K562 (cell line): ENCODE measurements at regions not wholly inside any gene's neighbourhood (a gene's known extent, or its start where the extent isn't known, plus 50 kb on each side); places are given as distances from the start of the nearest gene placed in this dataset.

Experiments used
- ATAC-seq: fragments of 200-7000 bp; cut with Tn5 transposase; 3 replicates; pipeline ENCODE4 v1.9.1; 2020; ENCODE audit warnings: moderate library complexity
- BruUV-seq: library from RNA; stranded (reverse); fragments of 400-500 nt; replicated peaks from 2 replicates; lab custom pipeline; 2021; lab: Mats Ljungman, UMichigan
- CTCF ChIA-PET: fragments of 300-600 bp; formaldehyde crosslinking; extraction: SDS; loops from one replicate; lab custom pipeline; 2021; ENCODE audit warnings: low intra/inter-chr PET ratio; lab: Yijun Ruan, JAX
- POLR2A ChIA-PET: fragments of 300-600, 350-650 bp; sonication (Branson Sonifier 250); formaldehyde crosslinking; extraction: SDS; loops from one replicate; lab custom pipeline; 2021; ENCODE audit warnings: antibody characterized with exemption, inconsistent platforms; lab: Yijun Ruan, JAX
- DNase-seq, 4 experiments: peaks; one replicate each; pipeline versions ENCODE4 v3.0.0 to v3.0.0-alpha.2; 2011 to 2018; ENCODE audit warnings: low spot score in 3 of 4, mixed read lengths in 3 of 4; ENCODE audit errors: extremely low read depth in 1 of 4
- FAIRE-seq: peaks from 2 replicates; lab custom pipeline; 2011; peaks lifted over from hg19 to GRCh38; lab: Jason Lieb, UNC
- H2AFZ ChIP-seq: 2 replicates; pipeline ENCODE4 v1.6.0; 2011; ENCODE audit warnings: low read depth, low read length, control low read depth, inconsistent platforms
- H3K27ac ChIP-seq: fragments of 200-600 bp; 3 replicates; pipeline ENCODE4 v1.8.0; 2011; ENCODE audit warnings: low read depth, mild to moderate bottlenecking, control low read depth, inconsistent platforms, low read length, moderate library complexity, mixed read lengths; ENCODE audit errors: extremely low read depth
- H3K27me3 ChIP-seq, 2 experiments: fragments of 300-600 bp in 1 of 2; 2 replicates in 1 of 2; 3 replicates in 1 of 2; pipeline versions ENCODE4 v1.6.0 to v1.8.0; 2011; ENCODE audit warnings: inconsistent platforms in 2 of 2, low read length in 2 of 2, mild to moderate bottlenecking in 1 of 2, mixed read lengths in 1 of 2, moderate library complexity in 1 of 2; ENCODE audit not compliant: control insufficient read depth in 2 of 2, insufficient read depth in 2 of 2
- H3K36me3 ChIP-seq: fragments of 300-600 bp; 3 replicates; pipeline ENCODE4 v1.8.0; 2011; ENCODE audit warnings: mild to moderate bottlenecking, low read length, inconsistent platforms; ENCODE audit not compliant: control insufficient read depth, insufficient read depth
- H3K4me1 ChIP-seq, 2 experiments: fragments of 200-600 bp in 1 of 2; replicated peaks in 1 of 2; 2 replicates in 1 of 2; 3 replicates in 1 of 2; pipeline versions ENCODE4 v1.5.1 to v1.8.0; 2011; ENCODE audit warnings: inconsistent platforms in 2 of 2, low read length in 2 of 2, mild to moderate bottlenecking in 1 of 2, mixed read lengths in 1 of 2, moderate library complexity in 1 of 2; ENCODE audit not compliant: control insufficient read depth in 2 of 2, insufficient read depth in 2 of 2
- H3K4me2 ChIP-seq: 2 replicates; pipeline ENCODE4 v1.6.1; 2011; ENCODE audit warnings: low read length, control low read depth, inconsistent platforms, mixed read lengths; ENCODE audit not compliant: insufficient read depth
- H3K4me3 ChIP-seq: fragments of 200-600 bp; sonication (generic), shearing (Covaris generic); 2 replicates; pipeline ENCODE4 v1.5.1; 2016; ENCODE audit warnings: control low read depth, inconsistent platforms
- H3K79me2 ChIP-seq: fragments of 200-600 bp; 3 replicates; pipeline ENCODE4 v1.8.0; 2011; ENCODE audit warnings: low read length, inconsistent platforms; ENCODE audit not compliant: control insufficient read depth, insufficient read depth
- H3K9ac ChIP-seq, 2 experiments: 2 replicates each; pipeline versions ENCODE4 v1.6.0 to v1.6.1; 2011; ENCODE audit warnings: low read depth in 2 of 2, low read length in 2 of 2, control low read depth in 1 of 2, inconsistent platforms in 1 of 2, mild to moderate bottlenecking in 1 of 2, mixed read lengths in 1 of 2; ENCODE audit not compliant: insufficient read depth in 1 of 2
- H3K9me1 ChIP-seq: one replicate; pipeline ENCODE4 v1.6.0; 2011; ENCODE audit warnings: inconsistent platforms, mild to moderate bottlenecking, low read length, moderate library complexity; ENCODE audit not compliant: control insufficient read depth, insufficient read depth
- H3K9me3 ChIP-seq: replicated peaks from 2 replicates; pipeline ENCODE4 v1.5.1; 2011; ENCODE audit warnings: low read depth, low read length, inconsistent platforms; ENCODE audit not compliant: control insufficient read depth, insufficient read depth
- H4K20me1 ChIP-seq: replicated peaks from 2 replicates; pipeline ENCODE4 v1.6.1; 2011; ENCODE audit warnings: low read length, inconsistent platforms, mixed read lengths; ENCODE audit not compliant: control insufficient read depth, insufficient read depth
- L3MBTL2 ChIP-seq: fragments of 450-650 bp; IDR thresholded peaks from 2 replicates; pipeline ENCODE4 v1.6.1; 2016; ENCODE audit warnings: mild to moderate bottlenecking, moderate library complexity
- MYNN ChIP-seq, 2 experiments: sonication (generic); formaldehyde crosslinking in 1 of 2; IDR thresholded peaks; 2 replicates each; pipeline versions ENCODE4 v1.5.0 to v1.6.1; 2016 to 2020; ENCODE audit warnings: antibody characterized with exemption in 1 of 2, missing genetic modification reagents in 1 of 2
- NRF1 ChIP-seq, 2 experiments: fragments of 450-650 bp; IDR thresholded peaks in 1 of 2; conservative IDR thresholded peaks in 1 of 2; 2 replicates each; pipeline ENCODE4 v1.6.1; 2014; ENCODE audit warnings: mild to moderate bottlenecking in 2 of 2
- SPI1 ChIP-seq: IDR thresholded peaks from 2 replicates; pipeline ENCODE4 v1.6.1; 2011; ENCODE audit warnings: low read depth, low read length, control low read depth, borderline replicate concordance
- STAG1 ChIP-seq: sonication (generic); formaldehyde crosslinking; IDR thresholded peaks from 2 replicates; pipeline ENCODE4 v1.5.0; 2020; ENCODE audit warnings: missing genetic modification reagents, borderline replicate concordance
- VEZF1 ChIP-seq: fragments of 200-800 bp; sonication (Bioruptor generic); IDR thresholded peaks from 2 replicates; pipeline ENCODE4 v1.6.1; 2017; ENCODE audit warnings: missing genetic modification characterization, missing compliant biosample characterization
- ZNF133 ChIP-seq: fragments of 250-450 bp; sonication (Bioruptor Pico); IDR thresholded peaks from 2 replicates; pipeline ENCODE4 v1.4.0; 2020; ENCODE audit warnings: mild to moderate bottlenecking
- ZNF263 ChIP-seq: sonication (generic); formaldehyde crosslinking; IDR thresholded peaks from 2 replicates; pipeline ENCODE4 v1.8.0; 2022; ENCODE audit warnings: mild to moderate bottlenecking, missing genetic modification reagents, borderline replicate concordance
- WGBS: fragments of 100-300 bp; shearing (Covaris generic); methylation state at CpG from one replicate; pipeline ENCODE4 v1.1.6; 2016; ENCODE audit warnings: low coverage, mixed read lengths; ENCODE audit not compliant: insufficient coverage; ENCODE audit errors: missing lambda C conversion rate; 5-methylcytosine and 5-hydroxymethylcytosine counted together
- in situ Hi-C: fragments of 300-500 bp; cut with MboI; formaldehyde crosslinking; loops from 4 replicates; pipeline ENCODE4 v1.15.0; 2018; ENCODE audit warnings: inconsistent platforms, mixed read lengths
- intact Hi-C: fragments of 100-400 bp; cut with micrococcal nuclease; formaldehyde crosslinking; loops from 2 replicates; pipeline ENCODE4 v1.14.2; 2022

- ATAC-seq, result peak; percentile 72; the same call in 1 of the 3 replicates
- ChIA-PET POLR2A (no interaction called here), CTCF (no interaction called here)
- no peaks in the 10 kb centered on the region; the same call in 1 of the 2 replicates for H4K20me1 ChIP-seq
- FAIRE-seq, result no peak
- H3K4me1 ChIP-seq, result no peaks in the 10 kb centered on the region
- H3K4me2 ChIP-seq, result no peak overlapping the region
- 3% methylated on average over 15 of the region's 15 CpGs for WGBS
- H3K27ac ChIP-seq, result no peak overlapping the region
- H3K9me3 ChIP-seq, result no peaks in the 10 kb centered on the region
- no peak overlapping the region for H3K4me3 ChIP-seq
- no peaks in the 10 kb centered on the region for H3K79me2 ChIP-seq
- TF ChIP-seq SPI1 (peak; percentile 3; the same call in 1 of the 2 replicates), ZNF133 (CRISPR knock-in tag) (no peak), MYNN (IDR thresholded peaks at IDR 0.05) (no peak), MYNN (CRISPR knock-in tag; IDR thresholded peaks at IDR 0.05) (no peak), NRF1 (conservative IDR thresholded peaks at IDR 0.05 in 1 of 2, IDR thresholded peaks at IDR 0.05 in 1 of 2) (peak; percentile 29 to 40; a peak in 2 of 4 replicates), L3MBTL2 (0 out of 2 replicates have a peak, but pooled peaks have one; percentile 38), VEZF1 (CRISPR knock-in tag) (peak; percentile 30; the same call in 1 of the 2 replicates), STAG1 (CRISPR knock-in tag) (no peak), ZNF263 (no peak)
- TF ChIP-seq, all 486 proteins: peak for 4
- no TSS peak for BruUV-seq
- peak in 2 of 4 experiments; percentile 23 to 26 for DNase-seq
- H2AFZ ChIP-seq, result no peak overlapping the region
- H3K36me3 ChIP-seq, result no peaks in the 10 kb centered on the region
- in situ Hi-C loops, result no loop called here
- peaks cover 15 to 64% of the 10 kb centered on the region in 2 experiments; a peak in 4 of 5 replicates for H3K27me3 ChIP-seq
- no peak overlapping the region for H3K9ac ChIP-seq
- H3K9me1 ChIP-seq, result no peaks in the 10 kb centered on the region
- intact Hi-C loops, result no loop called here
Observed at GRCh38 chr2:866009-866680, 84.5 kb upstream of the SNTG2 start.
